ENCODE measurements at regions not wholly inside any gene's neighbourhood (a gene's known extent, or its start where the extent isn't known, plus 50 kb on each side); places are given as distances from the start of the nearest gene placed in this dataset.
"Not testable (repeated sequence)": the region's sequence is repeated elsewhere in the genome, so short reads cannot be mapped to it uniquely, and the experiment has no call there.

- no peaks in the 10 kb centered on the region for H3K27me3 Mint-ChIP-seq (ENCODE audit: low read depth)
- no peak overlapping the region for H3K4me3 Mint-ChIP-seq
- H3K27ac Mint-ChIP-seq, result no peak overlapping the region
- H3K36me3 Mint-ChIP-seq (ENCODE audit: low read depth), result no peaks in the 10 kb centered on the region
- no peak for DNase-seq (ENCODE audit: low spot score)
- H3K4me1 Mint-ChIP-seq (ENCODE audit: low read depth), result no peaks in the 10 kb centered on the region
- H3K9me3 Mint-ChIP-seq, result peaks cover 47% of the 10 kb centered on the region
Measured at GRCh38 chr7:68752485-68753178, 845.6 kb upstream of the AUTS2 start.

DNA sequence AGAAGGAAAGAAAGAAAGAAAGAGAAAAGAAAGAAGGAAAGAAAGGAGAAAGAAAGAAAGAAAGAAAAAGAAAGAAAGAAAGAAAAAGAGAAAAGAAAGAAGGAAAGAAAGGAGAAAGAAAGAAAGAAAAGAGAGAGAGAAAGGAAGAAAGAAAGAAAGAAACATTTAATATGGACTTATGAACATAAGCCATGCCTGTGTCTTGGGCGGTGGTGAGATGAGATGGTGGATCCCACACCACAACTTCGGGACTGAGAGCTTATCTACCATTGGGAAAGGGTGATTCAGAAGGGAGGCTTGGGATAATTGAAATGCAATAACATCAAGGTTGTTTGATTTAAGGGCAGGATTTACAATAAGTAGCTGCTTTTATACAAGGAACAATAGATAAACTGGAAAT is 843.9 kb upstream of the AUTS2 start:
- Mint-ChIP-seq H3K36me3 (ENCODE audit: low read depth) (no peaks in the 10 kb centered on the region), H3K9me3 (peaks cover 49% of the 10 kb centered on the region)
- no peak for DNase-seq (ENCODE audit: low spot score)

DNA sequence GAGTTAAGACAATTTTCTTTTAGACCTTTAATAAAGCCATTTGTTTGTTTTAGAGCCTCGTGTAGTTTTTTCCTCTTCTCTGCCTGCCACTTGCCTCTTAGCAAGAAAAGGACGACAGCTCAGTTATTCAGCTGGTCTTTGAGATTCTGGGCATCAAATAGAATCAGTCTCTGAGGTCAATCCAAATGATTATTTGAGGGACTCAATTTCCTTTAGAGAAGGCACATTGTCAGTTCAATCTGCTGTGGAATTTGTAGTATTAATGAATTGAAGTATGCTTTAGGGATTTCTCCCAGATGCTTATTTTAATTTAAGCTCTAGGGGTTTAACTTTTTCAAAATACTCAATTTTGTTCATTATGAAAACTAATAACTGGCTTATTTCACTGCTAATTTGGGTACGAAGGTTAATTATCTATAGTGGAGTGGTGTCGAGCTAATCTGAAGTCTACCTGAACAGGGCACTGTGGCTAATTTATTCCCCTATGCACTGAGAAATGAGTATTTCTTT is 841.2 kb upstream of the AUTS2 start:
- Mint-ChIP-seq H3K9me3 (peaks cover 50% of the 10 kb centered on the region), H3K27ac (no peak overlapping the region), H3K4me3 (no peak overlapping the region), H3K27me3 (ENCODE audit: low read depth) (no peaks in the 10 kb centered on the region), H3K36me3 (ENCODE audit: low read depth) (no peaks in the 10 kb centered on the region), H3K4me1 (ENCODE audit: low read depth) (no peaks in the 10 kb centered on the region)
- no peak for DNase-seq (ENCODE audit: low spot score)

More for the DNA sequence above, 843.9 kb upstream of the AUTS2 start:
- Mint-ChIP-seq H3K4me3 (no peak overlapping the region), H3K4me1 (ENCODE audit: low read depth) (no peaks in the 10 kb centered on the region), H3K27me3 (ENCODE audit: low read depth) (no peaks in the 10 kb centered on the region), H3K27ac (no peak overlapping the region)

DNA sequence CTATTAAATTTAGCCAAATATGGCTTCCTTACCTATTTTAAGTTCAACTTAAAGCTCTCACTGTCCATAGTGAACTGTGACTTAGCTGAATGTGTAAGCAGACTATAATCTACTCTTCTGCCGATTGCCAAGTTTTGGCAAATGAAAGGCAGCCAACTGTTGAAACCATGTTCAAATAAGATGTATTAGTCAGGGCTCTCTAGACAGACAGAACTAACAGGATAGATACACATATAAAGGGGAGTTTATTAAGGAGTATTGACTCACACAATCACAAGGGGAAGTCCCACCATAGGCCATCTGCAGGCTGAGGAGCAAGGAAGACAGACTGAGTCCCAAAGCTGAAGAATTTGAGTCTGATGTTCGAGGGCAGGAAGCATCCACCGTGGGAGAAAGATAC is 837.7 kb upstream of the AUTS2 start:
- Mint-ChIP-seq H3K27me3 (ENCODE audit: low read depth) (no peaks in the 10 kb centered on the region), H3K36me3 (ENCODE audit: low read depth) (no peaks in the 10 kb centered on the region), H3K4me3 (no peak overlapping the region), H3K4me1 (ENCODE audit: low read depth) (no peaks in the 10 kb centered on the region), H3K27ac (no peak overlapping the region), H3K9me3 (peaks cover 41% of the 10 kb centered on the region)
- no peak for DNase-seq (ENCODE audit: low spot score)

- H3K27ac Mint-ChIP-seq, result no peak overlapping the region
- no peak overlapping the region for H3K4me3 Mint-ChIP-seq
- no peaks in the 10 kb centered on the region for H3K36me3 Mint-ChIP-seq (ENCODE audit: low read depth)
- H3K27me3 Mint-ChIP-seq (ENCODE audit: low read depth), result no peaks in the 10 kb centered on the region
- H3K9me3 Mint-ChIP-seq, result peaks cover 36% of the 10 kb centered on the region
- no peak for DNase-seq (ENCODE audit: low spot score)
- H3K4me1 Mint-ChIP-seq (ENCODE audit: low read depth), result no peaks in the 10 kb centered on the region
Measured at GRCh38 chr7:68767462-68767861, 830.8 kb upstream of the AUTS2 start.

DNA sequence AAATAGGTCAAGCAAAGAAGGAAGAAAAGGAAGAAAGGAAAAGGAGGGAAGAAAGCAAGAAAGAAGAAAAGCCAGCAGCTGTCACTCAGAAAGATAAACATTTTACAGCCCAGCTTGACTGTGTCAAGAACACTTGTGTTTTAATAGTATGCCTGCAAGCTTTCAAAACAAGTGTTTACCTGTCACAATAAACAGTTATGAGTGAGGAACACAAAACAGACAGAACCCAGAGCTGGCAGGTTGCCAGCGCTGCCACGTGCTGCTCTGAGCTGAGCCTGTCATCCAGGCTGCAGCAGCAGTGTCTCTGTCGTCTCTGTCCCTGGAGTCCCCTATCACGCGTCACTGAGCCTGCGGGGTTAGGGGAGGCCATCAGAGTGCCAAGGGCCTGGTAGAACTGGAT is 827.6 kb upstream of the AUTS2 start:
- DNase-seq (ENCODE audit: low spot score), result no peak
- Mint-ChIP-seq H3K27me3 (ENCODE audit: low read depth) (no peaks in the 10 kb centered on the region), H3K4me3 (no peak overlapping the region), H3K9me3 (peaks cover 47% of the 10 kb centered on the region), H3K4me1 (ENCODE audit: low read depth) (no peaks in the 10 kb centered on the region), H3K27ac (no peak overlapping the region), H3K36me3 (ENCODE audit: low read depth) (no peaks in the 10 kb centered on the region)

- no peaks in the 10 kb centered on the region for H3K36me3 Mint-ChIP-seq (ENCODE audit: low read depth)
- no peak for DNase-seq (ENCODE audit: low spot score)
- no peaks in the 10 kb centered on the region for H3K4me1 Mint-ChIP-seq (ENCODE audit: low read depth)
- no peak overlapping the region for H3K4me3 Mint-ChIP-seq
- peaks cover 50% of the 10 kb centered on the region for H3K9me3 Mint-ChIP-seq
- H3K27ac Mint-ChIP-seq, result no peak overlapping the region
- H3K27me3 Mint-ChIP-seq (ENCODE audit: low read depth), result no peaks in the 10 kb centered on the region
Measured at GRCh38 chr7:68776326-68776725, 821.9 kb upstream of the AUTS2 start.

DNA sequence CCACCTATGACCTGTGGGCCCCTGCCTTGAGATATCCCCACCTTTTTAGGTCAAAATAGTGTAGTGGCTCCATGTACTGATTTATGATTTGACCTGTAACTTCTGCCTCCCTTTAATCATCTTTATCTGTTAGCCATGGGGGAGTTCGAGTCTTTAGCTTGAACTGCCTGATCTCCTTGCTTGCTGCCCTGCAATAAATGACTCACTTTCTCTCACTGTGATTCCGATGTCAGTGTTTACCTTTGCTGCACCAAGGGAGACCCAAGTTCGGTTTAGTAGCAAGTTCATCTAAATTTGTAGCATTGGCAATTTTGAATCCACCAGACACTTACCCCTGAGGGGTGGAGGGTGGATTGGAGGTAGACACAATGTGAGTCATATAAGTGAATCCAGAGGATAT is 814.6 kb upstream of the AUTS2 start:
- Mint-ChIP-seq H3K27me3 (ENCODE audit: low read depth) (no peaks in the 10 kb centered on the region), H3K27ac (no peak overlapping the region), H3K36me3 (ENCODE audit: low read depth) (no peaks in the 10 kb centered on the region), H3K9me3 (peaks cover 52% of the 10 kb centered on the region), H3K4me3 (no peak overlapping the region), H3K4me1 (ENCODE audit: low read depth) (no peaks in the 10 kb centered on the region)
- DNase-seq (ENCODE audit: low spot score), result no peak

DNA sequence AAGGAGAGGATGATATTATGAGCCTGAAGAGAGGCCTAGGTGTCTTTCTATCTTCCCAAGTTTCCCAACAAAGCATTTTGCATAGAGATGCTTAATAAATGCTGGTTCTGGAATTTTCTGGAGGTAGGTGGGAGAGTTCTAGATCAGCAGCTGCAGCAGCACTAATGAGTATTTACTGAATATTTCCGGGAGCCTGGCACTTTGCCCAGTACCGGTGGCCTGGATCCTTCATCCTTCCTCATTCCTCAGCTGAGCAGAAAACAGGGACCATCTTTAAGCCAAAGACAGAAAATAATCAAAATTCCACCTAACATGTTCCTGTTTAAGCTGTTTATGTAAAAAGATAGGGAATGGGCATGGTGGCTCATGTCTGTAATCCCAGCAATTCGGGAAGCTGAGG is 813.2 kb upstream of the AUTS2 start:
- Mint-ChIP-seq H3K27ac (no peak overlapping the region), H3K36me3 (ENCODE audit: low read depth) (no peaks in the 10 kb centered on the region), H3K9me3 (peaks cover 48% of the 10 kb centered on the region), H3K4me1 (ENCODE audit: low read depth) (no peaks in the 10 kb centered on the region), H3K27me3 (ENCODE audit: low read depth) (no peaks in the 10 kb centered on the region), H3K4me3 (no peak overlapping the region)
- no peak for DNase-seq (ENCODE audit: low spot score)

GRCh38 chr7:68787566-68787965 is 810.7 kb upstream of the AUTS2 start:
- no peak overlapping the region for H3K4me3 Mint-ChIP-seq
- DNase-seq (ENCODE audit: low spot score), result no peak
- no peaks in the 10 kb centered on the region for H3K4me1 Mint-ChIP-seq (ENCODE audit: low read depth)
- no peak overlapping the region for H3K27ac Mint-ChIP-seq
- H3K9me3 Mint-ChIP-seq, result peaks cover 48% of the 10 kb centered on the region
- peaks cover 2% of the 10 kb centered on the region for H3K36me3 Mint-ChIP-seq (ENCODE audit: low read depth)
- no peaks in the 10 kb centered on the region for H3K27me3 Mint-ChIP-seq (ENCODE audit: low read depth)

DNA sequence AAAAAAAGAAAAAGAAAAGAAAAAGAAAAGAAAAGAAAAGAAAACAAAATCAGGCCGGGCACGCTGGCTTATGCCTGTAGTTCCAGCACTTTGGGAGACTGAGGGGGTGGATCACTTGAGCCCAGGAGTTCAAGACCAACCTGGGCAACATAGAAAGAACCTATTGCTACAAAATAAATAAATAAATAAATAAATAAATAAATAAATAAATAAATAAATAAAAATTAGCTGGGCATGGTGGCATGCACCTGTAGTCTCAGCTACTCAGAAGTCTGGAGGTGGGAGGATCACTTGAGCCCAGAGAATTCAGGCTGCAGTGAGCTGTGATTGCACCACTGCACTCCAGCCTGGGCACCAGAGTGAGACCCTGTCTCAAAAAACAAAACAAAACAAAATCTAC is 809.7 kb upstream of the AUTS2 start:
- H3K27me3 Mint-ChIP-seq (ENCODE audit: low read depth); H3K27ac Mint-ChIP-seq; H3K4me1 Mint-ChIP-seq (ENCODE audit: low read depth); H3K36me3 Mint-ChIP-seq (ENCODE audit: low read depth); H3K4me3 Mint-ChIP-seq; DNase-seq (ENCODE audit: low spot score): not testable (repeated sequence)
- H3K9me3 Mint-ChIP-seq, result peaks cover 46% of the 10 kb centered on the region

GRCh38 chr7:68789597-68789996 is 808.7 kb upstream of the AUTS2 start:
- Mint-ChIP-seq H3K36me3 (ENCODE audit: low read depth) (peaks cover 2% of the 10 kb centered on the region), H3K27ac (no peak overlapping the region), H3K4me1 (ENCODE audit: low read depth) (no peaks in the 10 kb centered on the region), H3K4me3 (no peak overlapping the region), H3K9me3 (peaks cover 48% of the 10 kb centered on the region), H3K27me3 (ENCODE audit: low read depth) (no peaks in the 10 kb centered on the region)
- no peak for DNase-seq (ENCODE audit: low spot score)

- no peak overlapping the region for H3K4me3 Mint-ChIP-seq
- peaks cover 42% of the 10 kb centered on the region for H3K9me3 Mint-ChIP-seq
- no peaks in the 10 kb centered on the region for H3K4me1 Mint-ChIP-seq (ENCODE audit: low read depth)
- peaks cover 2% of the 10 kb centered on the region for H3K36me3 Mint-ChIP-seq (ENCODE audit: low read depth)
- DNase-seq (ENCODE audit: low spot score), result no peak
- H3K27ac Mint-ChIP-seq, result no peak overlapping the region
- no peaks in the 10 kb centered on the region for H3K27me3 Mint-ChIP-seq (ENCODE audit: low read depth)
Measured at GRCh38 chr7:68792351-68792750, 805.9 kb upstream of the AUTS2 start.

GRCh38 chr7:68793513-68793912 is 804.8 kb upstream of the AUTS2 start:
- Mint-ChIP-seq H3K4me1 (ENCODE audit: low read depth) (no peaks in the 10 kb centered on the region), H3K27ac (no peak overlapping the region), H3K9me3 (peaks cover 38% of the 10 kb centered on the region), H3K27me3 (ENCODE audit: low read depth) (no peaks in the 10 kb centered on the region), H3K4me3 (no peak overlapping the region), H3K36me3 (ENCODE audit: low read depth) (peaks cover 2% of the 10 kb centered on the region)
- DNase-seq (ENCODE audit: low spot score), result no peak

DNA sequence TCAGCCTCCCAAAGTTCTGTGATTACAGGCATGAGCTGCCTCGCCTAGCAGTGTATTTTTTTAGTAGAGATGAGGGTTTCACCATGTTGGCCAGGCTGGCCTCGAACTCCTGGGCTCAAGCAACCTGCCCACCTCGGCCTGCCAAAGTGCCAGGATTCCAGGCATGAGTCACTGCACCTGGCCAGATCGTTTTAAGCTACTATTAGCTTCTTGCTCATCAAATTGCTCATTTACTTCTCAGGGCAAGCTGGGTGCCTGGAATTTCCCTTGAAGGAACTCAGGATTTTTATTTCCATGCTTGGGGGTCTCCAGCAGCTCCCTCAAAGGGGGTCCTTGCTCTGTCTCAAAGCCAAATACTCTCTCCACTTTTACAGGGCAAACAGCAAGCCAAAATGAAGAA is 798.0 kb upstream of the AUTS2 start:
- Mint-ChIP-seq H3K4me1 (ENCODE audit: low read depth) (no peaks in the 10 kb centered on the region), H3K27ac (no peak overlapping the region), H3K4me3 (no peak overlapping the region), H3K27me3 (ENCODE audit: low read depth) (no peaks in the 10 kb centered on the region), H3K36me3 (ENCODE audit: low read depth) (no peaks in the 10 kb centered on the region), H3K9me3 (peaks cover 29% of the 10 kb centered on the region)
- no peak for DNase-seq (ENCODE audit: low spot score)
